Stimulated activated CD4-positive, alpha-beta T cell treated with anti-CD3 and anti-CD28 coated beads, Interleukin-4, amount 100 ng/mL, for 48 hours (primary cell): ENCODE measurements at regions not wholly inside any gene's neighbourhood (a gene's known extent, or its start where the extent isn't known, plus 50 kb on each side); places are given as distances from the start of the nearest gene placed in this dataset.
"Not testable (repeated sequence)": the region's sequence is repeated elsewhere in the genome, so short reads cannot be mapped to it uniquely, and the experiment has no call there.

Experiments used
- DNase-seq, 2 donors: peaks; one replicate each; pipeline ENCODE4 v3.0.0-alpha.2; 2020; ENCODE audit warnings: low read depth in 2 of 2

DNA sequence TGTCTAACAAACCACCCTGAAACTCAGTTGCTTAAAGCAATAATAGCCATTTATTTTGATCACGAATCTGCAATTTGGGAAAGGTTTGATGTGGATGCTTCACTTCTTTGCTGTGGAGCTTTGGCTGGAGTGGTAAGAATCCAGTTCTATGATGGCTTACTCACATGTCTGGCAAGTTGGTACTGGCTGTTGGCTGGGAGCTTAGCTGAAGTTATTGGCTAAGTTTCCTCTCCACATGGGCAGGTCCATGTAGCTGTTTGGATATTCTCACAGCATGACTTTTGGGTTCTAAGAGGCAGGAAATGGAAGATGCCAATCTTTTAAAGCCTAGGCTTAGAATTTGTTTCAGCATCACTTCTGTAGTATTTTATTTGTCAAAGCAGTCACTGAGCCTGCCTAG lies 277.6 kb upstream of the NRP1 start:
- no peak for DNase-seq

DNA sequence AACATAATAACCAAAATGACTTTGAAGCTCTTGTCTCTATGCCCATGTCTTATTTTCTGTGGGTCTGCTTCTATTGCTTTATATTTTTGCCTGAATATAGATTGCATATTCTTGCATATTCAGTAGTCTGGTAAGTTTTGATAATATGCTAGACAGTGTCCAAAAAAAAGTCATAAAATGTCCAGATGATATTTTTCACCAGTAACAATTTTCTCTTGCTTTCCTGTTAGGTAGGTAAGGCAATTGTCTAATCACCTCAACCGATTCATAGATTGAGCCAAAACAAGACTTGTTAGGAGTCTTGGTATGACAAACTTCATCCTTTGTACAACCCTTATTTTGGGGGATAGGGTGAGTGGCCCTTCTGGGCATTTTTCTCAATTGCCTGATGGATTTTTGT lies 277.0 kb upstream of the NRP1 start:
- DNase-seq, result no peak

DNA sequence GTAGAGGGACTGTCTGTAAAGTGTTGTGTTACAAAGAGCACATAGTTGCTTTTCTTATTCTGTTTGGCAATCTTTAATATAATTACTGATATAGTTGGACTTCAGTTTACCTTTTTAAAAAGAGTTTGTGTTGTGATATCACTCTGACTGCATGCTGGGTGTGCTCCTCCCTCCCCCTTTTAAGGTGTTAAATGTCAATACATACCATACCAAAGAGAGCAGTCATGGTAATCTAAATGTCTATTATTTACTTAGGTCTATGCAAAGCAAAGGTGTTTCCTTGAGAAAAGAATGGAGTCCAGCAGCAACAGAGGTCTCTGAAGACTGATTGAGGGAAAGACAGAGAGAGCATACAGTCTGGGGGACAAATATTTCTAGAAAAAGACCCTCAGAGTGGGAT lies 275.1 kb upstream of the NRP1 start:
- no peak for DNase-seq

GRCh38 chr10:33602278-33602677 lies 267.8 kb upstream of the NRP1 start:
- no peak for DNase-seq

DNA sequence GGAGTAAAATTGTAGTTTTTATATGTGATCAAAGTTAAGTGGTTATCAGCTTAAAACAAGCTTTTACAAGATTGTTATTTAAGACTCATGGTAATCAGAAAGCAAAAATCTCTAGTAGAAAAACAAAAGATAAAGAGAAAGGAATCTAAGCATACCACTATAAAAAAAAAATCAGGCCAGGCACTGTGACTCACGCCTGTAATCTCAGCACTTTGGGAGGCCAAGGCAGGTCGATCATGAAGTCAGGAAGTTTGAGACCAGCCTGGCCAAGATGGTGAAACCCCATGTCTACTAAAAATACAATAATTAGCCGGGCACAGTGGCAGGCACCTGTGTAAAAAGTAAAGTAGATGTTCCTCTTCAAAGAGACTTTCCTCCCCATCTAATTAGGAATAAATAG lies 265.9 kb upstream of the NRP1 start:
- DNase-seq, result no peak

DNA sequence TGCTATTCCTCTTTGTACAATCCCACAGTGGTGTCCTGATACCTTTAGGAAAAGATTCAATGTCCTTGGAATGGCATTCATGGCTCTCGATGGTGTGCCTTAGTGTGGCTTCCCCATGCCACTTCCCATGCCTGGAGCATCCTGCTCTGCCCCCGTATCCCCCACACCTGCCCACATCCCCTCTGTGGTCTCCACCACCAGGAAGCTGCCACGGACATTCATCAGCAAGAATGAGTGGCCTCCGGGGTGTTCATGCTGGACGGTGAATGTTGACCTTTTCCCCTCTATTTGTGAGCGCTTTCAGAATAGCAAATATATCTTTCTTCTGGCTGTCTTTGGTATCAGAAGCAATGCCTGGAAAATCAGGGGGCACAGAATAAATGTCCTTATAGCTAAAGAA lies 262.0 kb upstream of the NRP1 start:
- no peak for DNase-seq

- DNase-seq, result no peak
These were observed 260.0 kb upstream of the NRP1 start for GRCh38 chr10:33594475-33594874.

DNA sequence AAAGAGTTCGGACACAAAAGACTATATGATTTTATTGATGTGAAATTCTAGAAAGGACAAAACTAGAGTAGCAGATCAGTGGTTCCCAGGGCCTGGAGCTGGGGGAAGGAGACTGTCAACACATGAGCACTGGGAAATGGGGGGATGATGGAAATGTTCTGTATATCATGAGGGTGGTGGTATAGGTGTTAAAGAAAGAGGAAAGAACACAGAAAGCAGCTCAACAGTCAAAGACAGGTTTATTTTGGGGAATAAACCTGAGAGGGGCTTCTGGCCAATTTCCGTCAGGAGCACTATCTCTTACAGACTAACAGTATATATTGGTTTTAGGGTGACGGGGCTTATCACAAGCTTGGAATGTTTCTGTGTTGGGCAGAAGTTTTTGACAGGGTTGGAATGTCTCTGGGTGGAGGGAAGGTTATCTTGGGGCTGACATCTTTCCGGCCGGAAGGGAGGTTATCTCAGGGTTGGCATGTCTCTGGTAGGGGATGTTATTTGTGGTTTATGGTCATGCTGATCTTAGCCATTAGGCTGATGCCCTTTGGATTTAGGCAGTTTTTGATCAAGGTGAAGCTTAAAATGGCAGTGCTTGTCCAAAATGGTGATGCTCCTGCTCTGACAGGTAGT lies 254.6 kb upstream of the NRP1 start:
- DNase-seq, result no peak

DNA sequence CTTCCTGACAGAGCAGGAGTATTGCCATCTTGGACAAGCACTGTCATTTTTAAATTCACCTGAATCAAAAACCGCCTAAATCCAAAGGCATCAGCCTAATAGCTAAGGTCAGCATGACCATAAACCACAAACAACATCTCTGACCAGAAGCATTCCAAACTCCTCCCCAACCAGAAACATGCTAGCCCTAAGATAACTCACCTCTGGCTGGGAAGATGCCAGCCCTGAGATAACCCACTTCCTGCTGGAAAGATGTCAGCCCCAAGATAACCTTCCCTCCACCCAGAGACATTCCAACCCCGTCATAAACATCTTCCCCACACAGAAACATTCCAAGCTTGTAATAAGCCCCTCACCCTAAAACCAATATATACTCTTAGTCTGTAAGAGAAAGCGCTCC lies 250.1 kb upstream of the NRP1 start:
- not testable (repeated sequence) for DNase-seq

DNA sequence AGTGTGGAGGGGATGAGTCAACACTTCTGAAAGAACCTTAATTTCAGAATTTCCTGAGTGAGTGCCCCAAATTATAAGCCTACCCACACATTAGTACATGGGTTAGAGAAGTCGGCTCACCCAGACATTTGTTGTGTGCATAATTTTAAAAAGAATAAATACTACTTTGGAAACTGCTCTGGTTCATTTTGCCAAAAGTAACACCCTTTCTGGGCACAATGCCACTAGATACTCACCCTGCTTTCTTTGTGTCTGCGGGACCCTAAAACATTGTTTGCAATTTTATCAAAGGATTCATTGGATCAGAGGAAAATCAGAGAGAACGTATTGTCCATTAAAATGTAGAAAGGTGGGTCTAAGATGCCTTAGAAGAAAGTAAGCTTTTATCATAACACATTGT lies 245.5 kb upstream of the NRP1 start:
- DNase-seq, result no peak

GRCh38 chr10:33573606-33574005 lies 239.1 kb upstream of the NRP1 start:
- DNase-seq, result no peak

- no peak for DNase-seq
These were observed 237.1 kb upstream of the NRP1 start for GRCh38 chr10:33571616-33572015.

DNA sequence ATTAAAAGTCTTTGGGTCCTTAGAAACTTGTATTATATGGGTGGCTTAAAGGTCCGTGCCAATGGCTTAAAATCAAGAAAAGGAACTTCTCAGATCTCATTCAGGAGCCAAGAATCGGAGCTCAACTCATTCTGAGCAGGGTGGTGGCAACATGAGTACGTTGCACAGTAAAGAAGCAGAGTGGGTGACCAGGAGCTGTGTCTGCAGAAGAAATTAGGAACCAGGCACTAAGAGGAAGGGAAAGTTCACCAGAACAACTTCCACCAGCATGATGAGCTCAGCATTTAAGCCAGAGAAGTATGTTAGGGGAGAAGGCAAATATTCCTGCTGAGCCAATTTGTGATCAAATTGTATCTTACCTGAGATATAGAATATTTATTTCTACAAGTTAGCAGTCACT lies 236.0 kb upstream of the NRP1 start:
- DNase-seq, result no peak

GRCh38 chr10:33569702-33570101 lies 235.2 kb upstream of the NRP1 start:
- no peak for DNase-seq

DNA sequence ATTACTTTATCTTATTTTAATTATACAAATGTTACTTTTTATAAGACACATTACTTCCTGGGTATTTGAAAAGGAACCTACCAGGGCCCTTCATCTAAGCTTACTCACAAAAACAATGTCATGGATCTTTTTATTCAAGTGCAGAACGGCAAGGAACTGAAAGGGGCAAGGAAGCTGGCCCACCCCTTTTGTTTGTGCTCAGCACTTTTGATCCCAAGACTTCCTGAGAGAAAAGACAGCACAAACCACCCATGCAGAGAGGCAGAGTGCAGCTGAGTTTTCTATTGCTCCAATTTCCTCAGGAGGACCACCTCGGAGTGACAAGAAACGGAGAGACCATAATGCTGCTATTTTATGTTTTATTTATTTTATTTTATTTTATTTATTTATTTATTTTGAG lies 232.0 kb upstream of the NRP1 start:
- DNase-seq, result no peak

DNA sequence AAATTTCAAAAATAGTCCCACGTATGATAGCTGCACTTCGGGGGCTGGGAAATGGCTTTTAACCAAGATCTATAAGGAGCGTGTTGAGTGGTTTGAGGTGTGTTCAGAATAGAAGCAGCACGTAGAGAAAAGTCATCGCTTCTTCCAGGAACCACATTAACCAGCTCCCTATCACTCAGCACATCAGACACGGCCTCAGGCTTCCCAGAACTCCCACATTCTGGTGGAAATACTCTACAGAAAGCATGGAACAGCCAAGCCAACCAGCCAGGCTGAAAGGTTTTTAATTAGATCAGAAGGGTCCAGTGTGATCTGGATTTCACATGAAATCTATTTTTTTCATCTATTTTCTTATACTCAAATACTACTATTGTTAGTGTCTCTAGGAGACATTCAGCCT lies 231.5 kb upstream of the NRP1 start:
- DNase-seq, result no peak

- no peak for DNase-seq
These were observed 230.8 kb upstream of the NRP1 start for GRCh38 chr10:33565231-33565630.

- DNase-seq, result no peak
These were observed 224.6 kb upstream of the NRP1 start for GRCh38 chr10:33559105-33559504.

DNA sequence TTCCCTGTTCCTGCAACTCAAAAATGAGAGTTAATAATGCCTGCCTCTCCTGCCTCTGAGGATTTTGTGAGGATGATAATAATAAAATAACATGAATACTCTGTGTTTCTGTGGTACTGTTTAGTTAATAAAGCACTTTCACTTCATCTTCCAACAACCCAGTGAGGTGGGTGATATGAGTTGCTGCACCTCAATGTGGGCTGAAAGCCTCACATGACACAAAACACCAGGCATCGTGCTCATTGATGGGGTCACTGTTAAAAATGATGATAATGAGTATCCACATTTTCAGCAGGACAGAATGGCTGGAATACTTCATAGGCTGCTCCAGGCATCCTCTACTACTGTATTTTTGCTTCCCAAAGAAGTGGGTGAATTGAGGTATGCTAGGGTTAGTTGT lies 222.8 kb upstream of the NRP1 start:
- DNase-seq, result no peak

DNA sequence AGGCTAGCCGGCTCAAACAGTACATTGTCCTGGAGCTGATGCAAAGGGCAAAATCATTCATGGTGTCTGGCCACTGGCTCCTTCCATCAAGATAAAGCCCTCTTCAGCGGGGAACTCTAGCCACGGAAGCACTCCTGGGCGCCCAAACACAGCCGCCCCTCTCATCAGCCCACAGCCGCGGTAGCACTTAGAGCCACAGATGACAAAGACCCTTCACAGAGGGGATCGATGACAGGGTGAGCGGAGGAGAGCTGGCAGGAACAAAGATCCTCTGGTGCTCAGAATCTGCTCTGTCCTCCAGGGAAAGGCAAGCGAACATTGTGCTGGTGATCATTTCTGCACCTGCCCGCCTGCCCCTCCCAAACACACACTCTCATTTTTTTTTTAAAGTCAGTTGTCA lies 222.2 kb upstream of the NRP1 start:
- DNase-seq, result no peak

DNA sequence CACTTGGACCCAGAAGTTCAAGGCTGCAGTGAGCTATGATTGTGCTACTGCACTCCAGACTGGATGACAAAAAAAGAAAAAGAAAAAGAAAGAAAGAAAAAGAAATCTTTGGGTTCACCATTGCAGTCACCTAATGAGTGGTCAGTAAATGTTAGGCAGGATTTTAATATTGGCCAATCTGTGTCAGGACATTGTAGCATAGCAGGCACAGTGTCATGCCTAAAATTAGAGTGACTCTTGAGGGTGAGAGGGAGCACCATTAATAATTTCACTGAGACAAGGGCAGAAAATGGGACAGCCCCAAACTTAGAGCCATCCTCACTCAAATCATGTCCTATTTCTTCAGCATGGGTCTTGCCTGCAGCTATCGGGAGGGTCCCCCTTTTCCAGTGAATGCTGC lies 221.6 kb upstream of the NRP1 start:
- no peak for DNase-seq

- DNase-seq, result no peak
These were observed 219.5 kb upstream of the NRP1 start for GRCh38 chr10:33553748-33554571.

DNA sequence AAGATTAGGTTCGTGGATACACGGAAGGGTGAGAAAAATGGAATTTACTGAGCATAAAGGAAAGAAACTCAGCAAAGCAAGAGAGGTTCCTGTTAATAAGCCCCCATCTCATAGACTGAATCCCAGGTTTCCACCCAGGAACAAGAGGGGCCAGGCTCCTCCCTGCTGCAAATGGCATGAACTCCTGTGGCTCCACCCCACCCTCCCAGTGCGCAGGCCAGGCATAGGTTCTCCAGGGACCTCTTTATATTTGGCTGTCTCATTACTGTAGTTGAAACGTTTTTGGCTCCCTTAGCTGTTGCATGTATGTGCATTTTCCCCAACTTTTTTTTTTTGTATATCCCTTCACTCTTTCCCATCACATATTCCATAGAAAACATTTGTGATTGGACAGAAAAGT lies 217.8 kb upstream of the NRP1 start:
- no peak for DNase-seq

- no peak for DNase-seq
These were observed 216.3 kb upstream of the NRP1 start for GRCh38 chr10:33550811-33551210.
